ENCODE measurements at regions not wholly inside any gene's neighbourhood (a gene's known extent, or its start where the extent isn't known, plus 50 kb on each side); places are given as distances from the start of the nearest gene placed in this dataset.

- TF ChIP-seq POLR2A (IDR thresholded peaks at IDR 0.05; ENCODE audit: low read depth, low read length) (no peak), CTCF (conservative IDR thresholded peaks at IDR 0.05; ENCODE audit: low read depth, low read length) (no peak), RAD21 (IDR thresholded peaks at IDR 0.05; ENCODE audit: low read length) (no peak)
Measured at GRCh38 chr2:187017438-187017837, 168.5 kb upstream of the ZSWIM2 start.
